DND-41 (cell line): ENCODE measurements at regions not wholly inside any gene's neighbourhood (a gene's known extent, or its start where the extent isn't known, plus 50 kb on each side); places are given as distances from the start of the nearest gene placed in this dataset.

Source experiments
- EZH2 ChIP-seq: IDR thresholded peaks from 3 replicates; pipeline ENCODE4 v1.6.1; 2012; ENCODE audit warnings: borderline replicate concordance, low read depth, mild to moderate bottlenecking, moderate library complexity, low read length, inconsistent platforms; ENCODE audit not compliant: severe bottlenecking
- TF ChIP-seq, protein P1 (sequence below): IDR thresholded peaks from 2 replicates; pipeline ENCODE4 v1.5.1; 2012; ENCODE audit warnings: borderline replicate concordance, low read length, moderate library complexity, mild to moderate bottlenecking; ENCODE audit not compliant: poor library complexity, severe bottlenecking; ENCODE audit errors: extremely low read depth

DNA sequence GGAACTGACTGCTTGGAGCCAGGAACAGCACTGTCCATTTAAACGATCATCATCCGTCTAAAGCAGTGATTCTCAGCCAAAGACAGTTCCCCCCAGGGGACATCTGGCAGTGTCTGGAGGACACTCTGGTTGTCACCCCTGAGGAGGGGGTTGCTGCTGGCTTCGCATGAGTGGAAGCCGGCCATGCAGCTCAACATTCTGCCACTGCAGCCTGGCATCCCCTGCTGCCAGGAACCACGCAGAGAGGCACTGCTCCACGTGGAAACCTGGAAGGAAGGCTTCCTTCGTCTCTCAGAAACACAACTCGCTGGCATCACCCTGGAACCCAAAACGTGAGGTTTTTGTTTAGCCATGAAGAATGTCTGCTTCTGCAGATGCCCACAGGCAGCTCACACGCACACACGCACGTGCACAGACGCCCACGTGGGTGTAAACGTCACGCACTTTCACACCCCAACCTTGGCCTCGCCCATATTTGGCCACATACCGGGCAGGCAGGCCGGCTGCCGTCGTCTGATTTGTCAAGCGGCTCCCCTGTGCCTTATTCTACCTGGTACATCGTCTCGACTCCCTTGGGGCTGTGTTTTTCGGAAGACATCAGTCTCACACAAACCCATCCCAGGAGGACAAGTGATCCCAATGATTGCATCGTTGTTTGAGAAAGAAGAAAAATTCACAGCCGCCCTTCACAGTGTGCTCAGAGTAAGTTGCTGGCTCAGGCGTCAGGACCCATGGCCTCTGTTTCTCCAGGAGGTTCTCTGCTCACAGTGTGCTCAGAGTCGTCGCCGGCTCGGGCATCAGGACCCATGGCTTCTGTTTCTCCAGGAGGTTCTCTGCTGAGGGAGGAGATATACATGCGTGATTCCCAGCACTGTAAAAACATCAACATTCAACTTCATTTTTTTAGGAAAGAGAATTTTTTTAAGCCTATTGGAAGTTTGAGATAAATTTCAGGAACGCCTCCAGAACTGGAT, 127.2 kb upstream of the PPP2R2D start:
- TF ChIP-seq, protein P1, sequence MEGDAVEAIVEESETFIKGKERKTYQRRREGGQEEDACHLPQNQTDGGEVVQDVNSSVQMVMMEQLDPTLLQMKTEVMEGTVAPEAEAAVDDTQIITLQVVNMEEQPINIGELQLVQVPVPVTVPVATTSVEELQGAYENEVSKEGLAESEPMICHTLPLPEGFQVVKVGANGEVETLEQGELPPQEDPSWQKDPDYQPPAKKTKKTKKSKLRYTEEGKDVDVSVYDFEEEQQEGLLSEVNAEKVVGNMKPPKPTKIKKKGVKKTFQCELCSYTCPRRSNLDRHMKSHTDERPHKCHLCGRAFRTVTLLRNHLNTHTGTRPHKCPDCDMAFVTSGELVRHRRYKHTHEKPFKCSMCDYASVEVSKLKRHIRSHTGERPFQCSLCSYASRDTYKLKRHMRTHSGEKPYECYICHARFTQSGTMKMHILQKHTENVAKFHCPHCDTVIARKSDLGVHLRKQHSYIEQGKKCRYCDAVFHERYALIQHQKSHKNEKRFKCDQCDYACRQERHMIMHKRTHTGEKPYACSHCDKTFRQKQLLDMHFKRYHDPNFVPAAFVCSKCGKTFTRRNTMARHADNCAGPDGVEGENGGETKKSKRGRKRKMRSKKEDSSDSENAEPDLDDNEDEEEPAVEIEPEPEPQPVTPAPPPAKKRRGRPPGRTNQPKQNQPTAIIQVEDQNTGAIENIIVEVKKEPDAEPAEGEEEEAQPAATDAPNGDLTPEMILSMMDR = no peak
- no peak for TF ChIP-seq EZH2
